GM19372 (cell line): ENCODE measurements at regions not wholly inside any gene's neighbourhood (a gene's known extent, or its start where the extent isn't known, plus 50 kb on each side); places are given as distances from the start of the nearest gene placed in this dataset.
"Not testable (repeated sequence)": the region's sequence is repeated elsewhere in the genome, so short reads cannot be mapped to it uniquely, and the experiment has no call there.

Experiments
- ATAC-seq: cut with Tn5 transposase; IDR thresholded peaks from one replicate; pipeline ENCODE4 v1.9.1; 2021; ENCODE audit warnings: mild to moderate bottlenecking, low read depth, moderate library complexity; ENCODE audit not compliant: unreplicated experiment

DNA sequence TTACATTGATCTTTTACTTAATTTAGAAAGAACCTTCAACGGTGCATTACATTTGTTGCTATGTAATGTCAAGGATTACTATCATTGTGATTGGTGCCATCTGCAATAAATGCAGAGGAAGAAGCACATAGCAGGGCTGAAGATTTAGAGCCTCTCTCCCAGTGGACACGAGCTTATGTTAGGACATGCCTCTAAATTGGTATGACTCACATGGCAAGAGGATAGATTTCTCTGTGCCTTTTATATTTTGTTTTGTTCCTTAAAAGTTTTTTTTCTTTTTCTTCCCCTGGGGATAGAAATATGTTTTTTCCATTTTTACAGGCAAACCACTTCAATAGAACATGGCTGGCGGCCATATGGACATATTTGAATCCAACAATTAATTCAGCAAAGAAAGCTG is 205.0 kb upstream of the HAND2 start:
- ATAC-seq, result no peak

DNA sequence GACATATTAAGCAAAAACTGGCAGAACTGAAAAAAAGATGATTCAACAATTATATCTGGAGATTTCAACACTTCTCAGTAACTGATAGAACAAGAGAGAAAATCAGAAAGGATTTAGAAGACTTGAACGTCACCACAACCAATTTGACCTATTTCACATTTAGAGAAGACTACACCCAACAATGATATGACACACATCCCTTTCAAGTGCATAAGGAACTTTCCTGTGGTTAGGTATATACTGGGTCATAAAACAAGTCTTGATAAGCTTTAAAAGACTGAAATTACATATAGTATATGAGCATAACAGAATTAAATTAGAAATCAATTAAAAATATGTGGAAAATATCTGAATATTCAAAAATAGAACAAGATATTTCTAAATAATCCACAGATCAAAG is 201.2 kb upstream of the HAND2 start:
- no peak for ATAC-seq

DNA sequence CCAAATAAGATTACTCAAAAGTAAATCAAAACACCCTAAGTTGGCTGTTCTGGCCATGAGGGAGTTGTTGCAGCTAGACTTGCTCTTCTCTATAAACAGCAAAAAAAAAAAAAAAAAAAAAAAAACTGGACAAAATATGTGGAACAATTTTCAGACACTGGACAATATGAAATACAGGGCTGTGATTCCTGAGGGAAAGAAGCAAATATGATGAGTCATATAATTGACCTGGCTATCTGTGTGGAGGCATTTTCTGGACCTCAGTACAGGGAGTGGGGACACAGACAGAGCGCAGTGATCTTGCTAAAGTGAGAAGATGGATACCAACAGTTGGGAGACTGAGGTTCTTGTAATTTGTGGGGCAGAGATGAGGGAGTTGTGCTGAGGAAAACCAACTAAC is 192.0 kb upstream of the HAND2 start:
- ATAC-seq, result no peak

DNA sequence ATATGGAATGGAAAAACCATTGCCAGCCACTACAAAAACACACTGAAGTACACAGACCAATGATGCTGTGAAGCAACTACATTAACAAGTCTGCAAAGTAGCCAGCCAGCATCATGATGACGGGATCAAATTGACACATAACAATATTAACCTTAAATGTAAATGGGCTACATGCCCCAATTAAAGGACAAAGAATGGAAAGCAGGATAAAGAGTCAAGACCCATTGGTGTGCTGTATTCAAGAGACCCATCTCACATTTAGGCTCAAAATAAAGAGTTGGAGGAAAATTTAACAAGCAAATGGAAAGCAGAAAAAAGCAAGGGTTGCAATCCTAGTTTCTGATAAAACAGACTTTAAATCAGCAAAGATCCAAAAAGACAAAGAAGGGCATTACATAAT is 188.5 kb upstream of the HAND2 start:
- ATAC-seq, result not testable (repeated sequence)

DNA sequence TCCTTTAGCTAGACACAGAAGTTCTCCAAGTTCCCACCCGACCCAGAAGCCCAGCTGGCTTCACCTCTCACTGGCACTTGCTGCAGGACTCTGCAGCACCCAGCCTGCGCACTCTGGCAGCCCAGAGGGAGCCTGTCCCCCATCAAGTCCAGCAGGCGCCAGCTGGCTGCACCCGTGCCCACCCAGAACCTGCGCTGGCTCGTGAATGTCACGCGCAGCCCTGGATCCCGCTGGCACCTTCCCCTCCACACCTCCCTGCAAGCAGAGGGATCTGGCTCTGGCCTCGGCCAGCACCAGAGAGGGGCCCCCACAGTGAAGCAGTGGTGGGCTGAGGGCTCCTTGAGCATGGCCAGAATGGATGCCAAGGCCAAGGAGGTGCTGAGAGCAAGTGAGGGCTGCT is 187.6 kb upstream of the HAND2 start:
- no peak for ATAC-seq

DNA sequence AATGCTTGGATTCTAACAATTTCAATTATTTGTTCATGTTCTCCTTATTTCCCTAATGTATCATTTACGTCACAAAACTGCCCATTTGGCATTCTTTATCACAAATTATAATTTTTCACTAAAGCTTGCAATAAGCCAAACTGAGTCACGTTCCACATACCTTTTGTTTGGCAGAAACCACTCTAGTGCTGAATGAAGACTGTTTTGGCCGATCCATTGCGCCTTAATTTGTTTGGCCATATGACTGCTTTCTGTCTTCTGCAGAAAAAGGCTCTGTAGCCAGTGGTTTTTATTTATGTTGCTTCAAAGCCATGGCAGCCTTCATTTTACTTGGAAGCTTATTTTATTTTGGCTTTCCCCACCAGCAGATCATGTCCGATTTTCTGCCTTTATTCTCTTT is 184.4 kb upstream of the HAND2 start:
- ATAC-seq, result no peak

DNA sequence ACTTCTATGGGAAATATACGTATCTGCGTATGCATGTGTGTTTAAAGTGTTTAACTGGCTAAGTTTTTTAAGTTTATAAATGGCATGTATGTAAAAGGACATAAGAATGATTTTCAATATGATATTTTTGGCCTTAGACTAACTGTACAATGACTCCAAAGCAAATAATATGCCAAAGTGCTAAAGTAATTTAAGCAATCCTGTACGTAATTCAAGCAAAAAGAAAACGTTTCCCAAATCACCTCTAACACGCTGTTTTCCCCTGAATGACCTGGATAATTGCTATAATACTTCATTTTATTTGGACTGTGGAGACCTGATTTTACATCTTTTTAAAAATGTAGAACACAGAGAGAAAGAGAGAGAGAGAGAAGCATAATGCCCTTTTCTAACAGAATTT is 183.0 kb upstream of the HAND2 start:
- ATAC-seq, result no peak

DNA sequence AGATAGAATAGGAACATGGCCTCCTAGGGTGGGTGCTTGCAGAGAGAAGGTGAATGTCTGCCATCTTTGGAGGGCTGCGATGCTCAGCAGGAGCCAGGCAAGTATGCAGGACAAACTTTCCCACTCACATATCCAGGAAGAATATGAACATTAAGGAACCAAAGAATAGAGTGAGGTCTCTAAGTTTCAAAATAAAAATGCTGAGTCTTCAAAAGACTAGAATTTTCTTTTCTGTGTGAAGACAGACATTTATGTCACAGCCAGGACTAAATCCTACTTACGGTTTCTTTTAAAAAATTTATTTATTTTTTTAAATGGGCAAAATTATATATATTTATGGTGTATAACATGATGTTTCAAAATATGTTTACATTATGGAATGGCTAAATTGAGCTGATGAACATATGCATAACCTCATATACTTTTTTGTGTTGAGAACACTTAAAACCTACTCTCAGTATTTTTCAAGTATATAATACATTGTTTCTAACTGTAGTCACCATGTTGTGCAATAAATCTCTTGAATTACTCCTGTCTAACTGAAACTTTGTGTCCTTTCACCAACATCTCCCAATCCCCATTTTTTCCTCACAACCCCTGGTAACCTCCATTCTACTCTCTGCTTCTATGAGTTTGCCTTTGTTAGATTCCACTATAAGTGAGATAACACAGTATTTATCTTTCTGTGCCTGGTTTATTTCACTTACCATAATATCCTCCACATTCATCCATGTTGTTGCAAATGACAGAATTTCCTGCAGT is 177.8 kb upstream of the HAND2 start:
- no peak for ATAC-seq

DNA sequence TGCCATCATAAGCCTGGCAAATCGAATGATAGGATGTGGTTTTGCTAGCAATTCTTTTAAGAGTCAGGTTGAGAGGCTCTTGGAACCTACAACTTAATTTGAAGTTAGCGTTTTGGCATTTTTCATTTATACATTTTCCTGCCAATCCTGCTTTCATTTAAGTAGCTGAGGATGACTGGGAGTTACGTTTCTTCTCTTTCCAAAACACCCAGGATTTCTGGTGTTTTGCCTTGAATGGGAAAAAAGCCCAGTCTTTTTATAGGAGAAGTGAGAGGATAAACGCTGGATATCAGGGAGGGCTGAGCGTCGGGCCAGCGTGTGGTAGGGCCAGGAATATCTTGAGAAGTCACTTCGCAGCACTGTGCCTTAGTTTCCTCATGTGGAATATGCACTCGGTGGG is 174.2 kb upstream of the HAND2 start:
- no peak for ATAC-seq

DNA sequence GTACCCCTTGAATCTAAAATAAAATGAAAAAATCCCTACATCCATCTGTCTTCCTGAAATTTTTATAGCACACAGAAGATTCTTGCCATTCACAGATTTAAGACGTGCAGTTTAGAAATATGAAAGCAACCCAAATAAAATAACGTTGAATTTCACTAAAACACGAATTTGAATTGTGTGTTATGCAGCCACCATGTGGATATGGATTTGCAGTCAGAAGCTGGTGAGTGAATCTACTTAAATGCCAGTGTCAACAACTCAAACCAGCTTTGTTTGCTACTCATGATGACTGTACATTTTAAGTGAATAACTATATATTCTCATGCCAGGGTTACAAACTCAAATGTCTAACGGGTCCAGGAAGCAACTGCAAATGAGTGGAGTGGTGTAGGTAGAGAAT is 173.0 kb upstream of the HAND2 start:
- no peak for ATAC-seq

DNA sequence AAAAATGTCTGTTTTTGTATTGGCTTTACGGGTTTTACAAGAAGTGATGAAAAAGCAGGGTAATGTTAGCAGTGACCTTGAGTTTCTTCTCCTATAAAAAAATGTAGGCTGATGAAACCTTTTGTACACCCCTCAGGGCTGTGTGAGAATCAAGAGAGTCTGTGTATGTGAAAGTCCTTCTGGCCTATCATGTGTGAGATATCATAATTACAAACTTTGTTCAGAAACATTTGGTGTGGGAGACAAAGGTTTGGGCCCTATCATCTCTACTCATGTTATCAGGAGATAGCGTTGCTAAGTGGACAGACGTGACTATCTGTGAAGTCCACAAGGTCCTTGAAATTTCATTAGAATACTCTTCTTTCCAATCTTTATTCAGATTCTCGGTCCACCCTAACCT is 170.6 kb upstream of the HAND2 start:
- ATAC-seq, result no peak

DNA sequence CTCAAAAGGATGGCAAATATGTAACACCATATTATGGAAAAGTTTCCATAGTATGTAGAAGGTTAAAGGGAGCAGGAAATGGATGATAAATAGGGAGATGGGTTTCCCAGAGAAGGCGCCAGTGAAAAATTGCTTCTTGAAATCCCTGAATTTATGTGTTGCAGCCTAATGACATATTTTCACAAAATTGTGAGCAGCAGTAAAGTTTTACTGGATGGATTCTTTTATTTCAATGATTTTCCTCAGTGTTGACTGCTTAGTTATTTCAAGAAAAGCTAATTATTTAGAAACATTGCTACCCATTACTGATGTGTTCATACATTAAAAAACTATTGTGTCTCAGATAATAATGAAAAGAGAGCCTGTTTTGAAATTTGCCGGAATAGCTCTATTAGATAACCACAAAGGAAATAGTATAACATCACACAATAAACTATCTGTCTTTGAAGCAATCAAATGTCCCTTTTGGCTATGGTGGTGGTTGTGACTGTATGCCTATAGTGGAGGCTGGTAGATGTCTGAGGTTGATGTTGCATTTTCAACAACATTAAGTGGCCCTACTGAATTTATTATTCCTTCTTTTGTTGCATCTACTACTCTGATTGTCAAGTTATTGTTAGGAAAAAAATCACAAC is 169.9 kb upstream of the HAND2 start:
- ATAC-seq, result no peak

DNA sequence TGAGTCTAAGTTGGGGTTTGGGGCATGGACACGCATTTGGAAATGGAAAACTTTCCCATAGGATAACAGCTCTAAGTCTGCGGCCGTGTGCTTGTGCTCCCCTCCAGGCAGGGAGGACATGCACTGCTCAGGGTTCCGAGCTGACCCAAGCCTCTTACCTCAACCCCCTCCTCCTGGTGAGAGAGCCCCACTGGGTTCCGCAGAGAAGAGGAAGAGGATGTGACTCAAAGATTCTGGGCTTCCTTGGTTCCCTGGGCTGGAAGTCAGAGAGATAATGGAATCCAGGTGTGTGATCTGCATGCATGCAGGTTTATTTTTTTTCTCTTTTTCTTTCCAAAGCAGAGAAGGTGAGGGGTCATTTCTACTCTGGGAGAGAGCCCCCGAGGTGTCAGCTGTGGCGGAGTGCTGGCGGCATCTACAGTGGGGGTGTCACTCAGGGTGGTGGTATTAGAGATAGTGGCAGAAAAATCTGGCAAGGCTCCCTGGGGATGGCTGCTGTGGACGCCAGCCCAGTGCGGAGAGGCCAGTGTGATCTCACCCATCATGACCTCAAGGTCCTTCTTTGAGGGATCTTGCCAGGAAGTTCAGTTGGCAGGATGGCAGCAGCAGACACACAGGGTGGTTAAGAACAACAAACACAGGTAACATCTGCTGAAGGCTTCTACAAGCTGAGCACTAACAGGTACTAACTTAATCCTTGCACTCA is 168.7 kb upstream of the HAND2 start:
- ATAC-seq, result no peak

DNA sequence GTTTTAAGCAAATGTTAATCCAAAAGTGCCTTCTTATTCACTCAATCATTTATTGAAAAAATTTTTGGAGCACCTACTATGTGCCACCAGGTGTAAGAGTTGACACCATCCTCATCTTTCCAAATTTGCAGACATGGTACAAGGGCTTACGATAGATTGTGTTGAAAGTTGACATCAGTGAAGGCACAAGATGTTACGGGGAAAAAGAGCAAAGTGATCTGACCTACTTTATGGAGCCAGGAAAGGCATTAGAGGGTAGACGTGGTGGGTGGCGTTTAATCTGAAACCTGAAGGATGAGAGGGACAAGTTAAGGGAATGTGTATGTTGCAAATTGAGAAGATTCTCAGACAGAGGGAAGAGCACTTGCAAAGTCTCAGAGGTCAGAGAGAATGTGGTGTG is 167.8 kb upstream of the HAND2 start:
- ATAC-seq, result no peak

DNA sequence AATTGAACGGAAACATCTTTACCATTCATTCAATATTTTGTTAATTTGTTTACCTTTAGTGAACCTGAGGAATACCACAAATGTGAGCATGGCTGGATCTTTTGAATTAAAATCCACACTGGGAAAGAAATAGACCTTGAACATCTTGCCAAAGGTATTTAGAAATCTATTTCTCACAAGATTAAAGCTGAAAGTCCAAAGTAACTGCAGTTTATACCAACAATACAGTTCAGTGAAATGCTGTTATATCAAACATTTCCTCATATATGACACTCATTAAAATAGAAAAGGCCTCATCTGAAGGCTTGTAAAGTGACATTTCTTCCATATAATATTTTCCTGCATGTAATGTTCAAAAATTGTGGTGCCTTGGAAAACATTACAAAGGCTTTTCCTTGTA is 166.5 kb upstream of the HAND2 start:
- no peak for ATAC-seq

DNA sequence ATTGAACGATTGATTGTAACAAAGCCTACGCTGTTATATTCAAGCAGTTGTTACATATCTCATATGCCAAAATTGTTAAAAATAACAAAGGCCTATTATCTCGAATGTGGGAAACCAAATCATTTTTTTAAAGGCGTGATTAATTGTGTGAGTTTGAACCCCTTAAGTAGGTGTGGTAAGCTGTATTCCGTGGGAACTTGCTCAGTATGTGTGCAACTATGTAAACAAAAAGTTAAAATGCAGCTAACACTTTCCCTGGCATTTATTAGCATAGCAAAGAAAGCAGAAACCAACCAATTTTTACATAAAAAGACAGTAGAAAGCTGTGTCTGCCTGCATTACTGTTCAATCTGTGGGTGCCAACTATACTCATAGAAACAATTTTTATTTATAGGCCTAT is 166.0 kb upstream of the HAND2 start:
- ATAC-seq, result no peak

DNA sequence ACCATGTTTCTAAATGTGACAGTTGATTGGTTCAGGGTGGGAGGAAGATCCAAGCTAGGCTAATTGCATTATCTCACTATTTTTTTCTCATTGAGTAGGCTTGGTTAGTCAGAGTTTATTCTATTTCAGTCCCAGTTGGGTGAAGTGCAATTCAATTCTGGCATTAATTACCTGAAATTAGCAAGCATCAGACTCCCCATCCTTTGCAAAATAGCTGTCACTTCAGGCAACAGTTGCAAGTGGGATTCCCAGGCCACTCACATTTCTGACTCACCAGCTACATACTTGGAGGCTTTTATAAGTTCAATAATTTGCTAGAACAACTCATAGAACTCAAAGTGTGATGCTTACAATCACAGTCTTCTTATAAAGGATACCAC is 155.8 kb upstream of the HAND2 start:
- ATAC-seq, result no peak

DNA sequence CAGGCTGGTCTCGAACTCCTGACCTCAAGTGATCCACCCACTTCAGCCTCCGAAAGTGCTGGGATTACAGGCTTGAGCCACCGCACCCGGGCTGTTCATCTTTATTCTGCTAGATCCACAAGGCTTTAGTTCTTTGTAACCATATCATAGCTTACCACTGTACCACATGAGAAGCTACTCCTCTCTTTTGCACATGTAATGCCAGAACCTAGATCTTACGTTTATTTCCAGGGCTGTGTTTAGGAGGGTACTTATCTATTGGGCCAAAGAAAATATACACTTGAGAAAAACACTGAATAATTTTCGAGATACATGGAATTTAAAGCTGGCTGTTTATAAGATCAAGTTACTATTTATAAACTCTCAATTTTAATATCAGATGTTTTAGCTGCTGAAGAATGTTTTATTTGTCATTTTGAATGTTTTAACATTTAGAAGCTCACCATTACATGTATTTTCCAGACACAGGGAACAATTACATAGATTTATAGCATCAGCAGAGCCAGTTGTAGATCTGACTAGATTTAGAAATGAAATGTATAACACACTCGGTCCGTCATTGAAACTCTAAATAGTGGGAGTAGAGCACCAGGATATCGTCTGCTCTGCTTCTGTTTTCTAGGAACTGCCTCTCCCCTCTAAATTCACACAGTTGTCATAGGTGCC is 155.3 kb upstream of the HAND2 start:
- no peak for ATAC-seq

DNA sequence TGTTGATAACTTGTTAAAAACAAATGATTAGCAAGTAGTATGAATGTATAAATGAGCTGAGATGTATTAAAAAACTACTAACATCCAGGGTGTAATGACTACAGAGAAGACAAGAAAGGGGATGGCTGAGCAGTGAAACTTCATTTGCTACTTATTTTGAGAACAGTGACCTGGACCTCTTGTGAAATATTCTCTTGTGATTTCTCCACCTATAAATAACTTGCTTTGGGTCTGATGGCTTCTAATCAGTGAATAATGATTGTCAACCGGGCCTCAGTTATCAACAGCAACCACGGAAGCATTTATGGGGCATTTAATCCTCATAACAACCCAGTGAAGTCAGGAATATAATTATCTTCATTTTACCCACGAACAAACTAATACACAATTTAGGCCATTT is 154.2 kb upstream of the HAND2 start:
- no peak for ATAC-seq

DNA sequence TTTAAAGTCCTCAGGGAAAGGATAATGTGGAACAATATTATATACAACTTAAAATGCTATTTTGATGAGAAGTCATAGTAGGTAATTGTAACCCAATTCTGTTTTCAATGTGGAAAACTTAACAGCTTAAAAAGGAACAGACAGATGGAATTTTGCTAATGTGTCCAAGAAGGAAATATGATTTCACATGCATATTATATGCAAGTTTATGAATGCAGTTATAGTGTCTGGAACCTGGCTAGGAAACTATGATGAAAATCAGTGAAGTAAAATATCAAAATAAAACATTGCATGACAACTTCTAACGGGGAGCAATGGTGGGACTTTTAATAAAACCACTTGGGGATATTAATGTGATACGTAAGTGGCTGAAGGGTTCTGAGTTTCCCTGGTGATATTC is 152.6 kb upstream of the HAND2 start:
- ATAC-seq, result no peak

DNA sequence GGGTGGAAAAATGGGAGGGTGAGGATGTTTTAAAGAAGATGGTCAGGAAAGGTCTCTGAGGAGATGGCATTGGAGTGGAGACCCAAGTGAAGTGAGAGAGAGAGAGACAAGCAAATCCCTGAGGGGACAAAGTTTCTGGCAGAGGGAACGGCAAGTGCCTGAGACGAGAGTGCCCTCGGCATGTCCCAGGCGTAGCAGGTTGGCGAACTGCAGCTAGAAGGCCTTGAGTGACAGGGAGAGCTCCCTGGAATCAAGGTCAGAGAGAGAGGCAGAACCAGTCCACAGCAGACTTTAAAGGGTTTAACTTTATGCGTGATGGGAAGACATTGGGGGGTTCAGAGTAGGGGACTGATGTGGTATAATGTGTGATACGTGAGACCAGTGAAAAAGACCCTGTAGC is 150.2 kb upstream of the HAND2 start:
- ATAC-seq, result no peak
